ENCODE measurements at regions not wholly inside any gene's neighbourhood (a gene's known extent, or its start where the extent isn't known, plus 50 kb on each side); places are given as distances from the start of the nearest gene placed in this dataset.

- Histone ChIP-seq H3K4me3 (ENCODE audit: low read depth, low read length) (no peak overlapping the region), H3K27me3 (replicated peaks) (no peaks in the 10 kb centered on the region), H3K27ac (no peak overlapping the region), H3K36me3 (replicated peaks) (no peaks in the 10 kb centered on the region)
- no peak for TF ChIP-seq CTCF (IDR thresholded peaks at IDR 0.05; ENCODE audit: low read depth, low read length, missing control alignments)
- DNase-seq, result no peak
- in situ Hi-C loops (cut with HindIII; ENCODE audit: low pct_ligation_motif_present, low sequenced_read_pairs), result no loop called here
These were observed 927.7 kb downstream of the CCDC85A start for GRCh38 chr2:57111531-57111930.

- no peak for TF ChIP-seq CTCF (IDR thresholded peaks at IDR 0.05; ENCODE audit: low read depth, low read length, missing control alignments)
- Histone ChIP-seq H3K4me3 (ENCODE audit: low read depth, low read length) (no peak overlapping the region), H3K27me3 (replicated peaks) (no peaks in the 10 kb centered on the region), H3K27ac (no peak overlapping the region), H3K36me3 (replicated peaks) (no peaks in the 10 kb centered on the region)
- no peak for DNase-seq
- in situ Hi-C loops (cut with HindIII; ENCODE audit: low pct_ligation_motif_present, low sequenced_read_pairs), result no loop called here
These were observed 927.5 kb upstream of the VRK2 start for GRCh38 chr2:57119141-57119540.

GRCh38 chr2:57126410-57126809, 920.2 kb upstream of the VRK2 start:
- no peaks in the 10 kb centered on the region for H3K27me3 ChIP-seq (replicated peaks)
- in situ Hi-C loops (cut with HindIII; ENCODE audit: low pct_ligation_motif_present, low sequenced_read_pairs), result no loop called here
- H3K27ac ChIP-seq, result no peak overlapping the region
- no peak overlapping the region for H3K4me3 ChIP-seq (ENCODE audit: low read depth, low read length)
- DNase-seq, result no peak
- no peak for TF ChIP-seq CTCF (IDR thresholded peaks at IDR 0.05; ENCODE audit: low read depth, low read length, missing control alignments)
- no peaks in the 10 kb centered on the region for H3K36me3 ChIP-seq (replicated peaks)

GRCh38 chr2:57139179-57139578, 907.4 kb upstream of the VRK2 start:
- H3K27me3 ChIP-seq (replicated peaks), result no peaks in the 10 kb centered on the region
- no peak for TF ChIP-seq CTCF (IDR thresholded peaks at IDR 0.05; ENCODE audit: low read depth, low read length, missing control alignments)
- no peak overlapping the region for H3K27ac ChIP-seq
- DNase-seq, result no peak
- no peaks in the 10 kb centered on the region for H3K36me3 ChIP-seq (replicated peaks)
- in situ Hi-C loops (cut with HindIII; ENCODE audit: low pct_ligation_motif_present, low sequenced_read_pairs), result no loop called here
- no peak overlapping the region for H3K4me3 ChIP-seq (ENCODE audit: low read depth, low read length)

- H3K27ac ChIP-seq, result no peak overlapping the region
- no peak for DNase-seq
- no peaks in the 10 kb centered on the region for H3K36me3 ChIP-seq (replicated peaks)
- H3K4me3 ChIP-seq (ENCODE audit: low read depth, low read length), result no peak overlapping the region
- TF ChIP-seq CTCF (IDR thresholded peaks at IDR 0.05; ENCODE audit: low read depth, low read length, missing control alignments), result no peak
- H3K27me3 ChIP-seq (replicated peaks), result no peaks in the 10 kb centered on the region
- in situ Hi-C loops (cut with HindIII; ENCODE audit: low pct_ligation_motif_present, low sequenced_read_pairs), result no loop called here
These were observed 905.3 kb upstream of the VRK2 start for GRCh38 chr2:57141269-57141668.

GRCh38 chr2:57146951-57147350, 899.7 kb upstream of the VRK2 start:
- no peaks in the 10 kb centered on the region for H3K36me3 ChIP-seq (replicated peaks)
- no peak for DNase-seq
- no peaks in the 10 kb centered on the region for H3K27me3 ChIP-seq (replicated peaks)
- H3K27ac ChIP-seq, result no peak overlapping the region
- TF ChIP-seq CTCF (IDR thresholded peaks at IDR 0.05; ENCODE audit: low read depth, low read length, missing control alignments), result no peak
- H3K4me3 ChIP-seq (ENCODE audit: low read depth, low read length), result no peak overlapping the region
- in situ Hi-C loops (cut with HindIII; ENCODE audit: low pct_ligation_motif_present, low sequenced_read_pairs), result no loop called here
